DMS153 treated with DMSO at 0.1 percent for 48 hours (cell line): ENCODE measurements at regions not wholly inside any gene's neighbourhood (a gene's known extent, or its start where the extent isn't known, plus 50 kb on each side); places are given as distances from the start of the nearest gene placed in this dataset.
"Not testable (repeated sequence)": the region's sequence is repeated elsewhere in the genome, so short reads cannot be mapped to it uniquely, and the experiment has no call there.

Experiments used
- DNase-seq: peaks from one replicate; lab custom pipeline; 2025; ENCODE audit not compliant: unreplicated experiment; lab: John Stamatoyannopoulos, UW

GRCh38 chr11:115664313-115664712, 160.1 kb upstream of the CADM1 start:
- DNase-seq, result no peak

- no peak for DNase-seq
Observed at GRCh38 chr11:115663790-115664189, 159.6 kb upstream of the CADM1 start.

DNA sequence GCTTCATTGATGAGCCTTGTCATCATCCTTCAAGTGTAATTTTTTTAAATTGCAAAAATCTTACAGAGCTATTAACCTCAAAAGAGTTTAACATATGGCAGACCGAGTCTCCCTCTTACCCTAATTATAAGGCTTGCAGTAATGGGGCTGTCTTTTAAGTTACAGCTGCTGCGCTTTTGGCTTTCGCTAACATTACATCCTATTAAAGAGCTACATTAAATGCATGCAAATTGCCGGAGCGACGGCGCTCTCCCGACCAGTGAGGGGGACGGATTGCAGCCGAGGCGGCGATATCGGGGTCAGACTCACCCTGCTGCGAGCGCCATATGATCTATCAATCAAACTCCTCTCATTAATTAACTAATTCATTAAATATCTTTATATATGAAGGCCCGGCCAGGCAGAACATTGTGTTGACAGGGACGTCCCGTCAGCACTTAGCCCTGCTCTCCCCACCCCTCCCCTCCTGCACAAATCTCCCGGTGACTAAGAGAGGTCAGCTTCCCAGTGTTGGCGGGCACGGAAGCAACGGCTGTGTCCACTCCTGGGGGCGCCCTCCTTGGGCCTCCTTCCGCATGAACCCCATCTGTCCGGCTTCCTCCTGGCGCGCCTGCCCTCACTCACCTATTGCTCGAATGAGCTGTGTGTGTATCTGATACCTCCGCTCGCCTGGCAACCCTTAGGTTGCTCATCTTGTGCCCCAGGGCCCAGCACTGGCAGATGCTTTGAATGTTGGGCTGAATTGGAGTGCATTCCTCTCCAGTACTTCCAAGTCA, 156.0 kb upstream of the CADM1 start:
- no peak for DNase-seq

GRCh38 chr11:115659061-115659963, 155.1 kb upstream of the CADM1 start:
- no peak for DNase-seq

DNA sequence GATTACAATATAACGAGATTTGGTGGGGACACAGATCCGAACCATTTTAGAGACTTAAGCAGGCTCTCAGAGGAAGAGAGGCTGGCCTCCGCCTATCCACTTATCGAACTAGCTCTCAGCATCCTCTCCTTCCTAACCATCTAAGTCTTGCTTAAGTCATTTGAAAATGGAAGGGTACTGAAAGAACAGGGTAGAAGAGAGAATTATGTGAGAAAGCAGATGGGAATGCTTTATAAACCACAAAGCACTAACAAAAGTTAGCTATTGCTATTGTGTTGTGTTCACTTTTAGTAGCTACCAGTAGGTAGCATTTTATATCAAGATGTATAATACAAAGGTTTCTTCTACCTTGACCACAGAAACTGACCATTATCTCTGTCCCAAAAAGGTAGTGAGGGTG, 153.4 kb upstream of the CADM1 start:
- no peak for DNase-seq

- no peak for DNase-seq
Observed at GRCh38 chr11:115656669-115657068, 152.5 kb upstream of the CADM1 start.

DNA sequence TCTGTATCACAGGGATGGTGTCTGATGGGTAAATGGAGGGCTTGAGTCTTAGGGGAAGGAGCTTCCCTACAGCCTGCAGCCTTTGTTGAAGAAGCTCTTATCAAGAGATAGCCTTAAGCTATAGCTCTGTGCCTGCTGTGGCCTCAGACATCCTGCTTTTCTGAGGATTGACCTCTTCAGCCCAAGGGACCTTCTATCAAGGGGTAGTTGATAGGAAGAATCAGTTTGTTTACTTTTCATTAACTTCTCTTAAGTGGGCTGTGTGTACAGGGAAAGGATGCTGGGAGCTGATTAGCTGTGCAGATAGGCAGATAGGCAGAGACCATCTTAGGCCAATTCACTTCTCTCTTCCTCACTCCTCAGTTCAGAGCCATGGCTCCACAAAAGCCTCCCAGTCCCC, 151.8 kb upstream of the CADM1 start:
- DNase-seq, result no peak

DNA sequence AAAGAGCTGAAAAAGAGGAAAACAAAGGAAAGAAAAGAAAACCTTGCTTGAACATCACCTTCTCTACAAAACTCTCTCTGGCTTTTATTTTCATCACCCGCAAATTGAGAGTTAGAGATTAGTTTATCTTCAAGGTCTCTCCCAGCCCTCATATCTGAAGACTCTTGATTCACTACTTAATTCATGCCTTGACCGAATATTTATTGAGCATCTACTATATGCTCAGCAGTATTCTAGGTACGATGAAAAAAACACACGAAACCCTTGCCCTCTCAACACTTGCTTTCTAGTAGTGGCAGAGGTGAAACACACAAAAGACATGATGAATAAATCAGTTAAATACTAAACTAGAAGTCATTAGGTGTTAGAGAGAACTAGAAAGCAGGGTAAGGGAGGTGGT, 150.6 kb upstream of the CADM1 start:
- DNase-seq, result no peak

- no peak for DNase-seq
Observed at GRCh38 chr11:115653926-115654325, 149.7 kb upstream of the CADM1 start.

DNA sequence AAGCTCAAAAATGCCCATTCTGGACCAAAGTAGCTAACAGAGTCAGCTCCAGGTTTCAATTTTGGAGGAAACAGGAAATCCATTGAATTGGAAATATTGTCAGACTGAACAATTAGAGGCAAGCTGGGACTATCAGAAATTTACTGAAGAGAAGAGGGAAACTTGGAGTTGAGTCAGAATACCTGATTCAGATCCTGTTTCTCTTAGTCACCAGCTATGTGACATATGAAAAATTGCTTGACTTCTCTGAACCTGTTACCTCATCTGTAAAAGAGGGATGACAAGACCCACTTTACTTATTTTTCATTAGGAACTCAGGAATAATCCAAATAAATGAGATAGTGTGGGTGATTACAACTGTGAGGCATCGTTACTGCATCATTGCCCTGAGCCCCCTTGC, 148.9 kb upstream of the CADM1 start:
- no peak for DNase-seq

DNA sequence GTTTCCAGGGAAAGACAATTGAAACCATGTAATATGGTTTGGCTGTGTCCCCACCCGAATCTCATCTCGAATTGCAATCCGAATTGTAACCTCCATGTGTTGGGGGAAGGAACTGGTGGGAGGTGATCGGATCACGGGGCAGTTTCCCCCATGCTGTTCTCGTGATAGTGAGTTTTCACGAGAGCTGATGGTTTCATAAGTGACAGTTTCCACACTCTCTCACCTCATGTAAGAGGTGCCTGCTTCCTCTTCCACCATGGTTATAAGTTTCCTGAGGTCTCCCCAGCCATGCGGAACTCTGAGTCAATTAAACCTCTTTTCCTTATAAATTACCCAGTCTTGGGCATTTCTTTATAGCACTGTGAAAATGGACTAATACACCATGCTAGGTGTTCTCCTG, 148.3 kb upstream of the CADM1 start:
- no peak for DNase-seq

- no peak for DNase-seq
Observed at GRCh38 chr11:115652094-115652493, 147.9 kb upstream of the CADM1 start.

DNA sequence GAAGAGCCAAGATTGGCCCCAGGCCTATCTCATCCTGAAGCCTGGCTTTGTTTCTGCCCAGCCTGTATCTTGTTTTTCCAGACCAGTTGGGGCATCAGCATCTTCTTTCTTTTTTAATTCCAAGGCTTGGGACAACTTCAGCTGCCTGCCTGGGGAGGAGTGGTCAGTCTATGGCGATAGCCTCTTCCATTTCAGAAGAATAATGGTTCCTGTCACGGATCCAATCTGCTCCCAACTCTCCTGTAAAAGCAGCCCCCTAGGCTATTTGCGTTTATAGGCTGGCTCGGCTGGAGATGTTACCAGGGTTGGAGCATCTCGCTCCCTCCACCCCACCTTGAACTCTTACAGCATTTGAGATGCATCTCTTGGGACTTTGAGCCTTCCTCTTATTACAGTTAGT, 145.2 kb upstream of the CADM1 start:
- DNase-seq, result no peak

GRCh38 chr11:115645631-115646317, 141.6 kb upstream of the CADM1 start:
- no peak for DNase-seq

GRCh38 chr11:115644856-115645255, 140.6 kb upstream of the CADM1 start:
- DNase-seq, result no peak

DNA sequence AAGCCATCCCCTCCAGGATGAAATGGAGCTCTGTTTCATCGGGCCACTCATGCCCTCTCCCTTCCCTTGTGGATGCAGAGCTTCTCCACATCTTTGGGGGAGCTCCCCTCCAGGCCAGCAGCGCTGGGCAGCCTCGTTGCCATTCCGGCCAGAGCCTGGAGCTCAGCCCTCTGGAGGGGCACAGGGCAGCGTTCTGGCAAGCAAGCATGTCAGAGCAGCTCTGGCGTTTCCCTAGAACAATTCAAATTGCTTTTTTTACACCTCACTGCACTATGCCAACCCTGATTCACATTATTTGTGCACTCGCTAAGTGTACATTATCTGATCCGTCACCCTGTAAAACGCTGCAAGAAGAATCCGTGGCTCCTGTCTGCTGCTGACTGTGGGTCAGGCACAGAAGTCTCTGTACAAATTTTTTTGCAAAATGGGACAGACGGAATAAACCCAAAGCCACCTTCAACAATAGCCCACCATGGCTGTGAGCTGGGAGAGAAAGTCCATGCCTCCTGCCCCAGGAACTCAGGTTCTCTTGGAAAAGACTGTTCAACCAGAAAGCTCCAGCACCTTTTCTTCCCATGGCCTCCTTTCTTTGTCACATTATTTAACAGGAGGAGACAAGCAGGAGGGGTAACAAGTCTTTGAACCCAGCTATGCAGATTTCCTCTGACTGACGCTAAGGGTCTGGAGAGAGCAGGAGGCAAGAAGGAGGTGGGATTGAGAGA, 139.5 kb upstream of the CADM1 start:
- DNase-seq, result no peak

DNA sequence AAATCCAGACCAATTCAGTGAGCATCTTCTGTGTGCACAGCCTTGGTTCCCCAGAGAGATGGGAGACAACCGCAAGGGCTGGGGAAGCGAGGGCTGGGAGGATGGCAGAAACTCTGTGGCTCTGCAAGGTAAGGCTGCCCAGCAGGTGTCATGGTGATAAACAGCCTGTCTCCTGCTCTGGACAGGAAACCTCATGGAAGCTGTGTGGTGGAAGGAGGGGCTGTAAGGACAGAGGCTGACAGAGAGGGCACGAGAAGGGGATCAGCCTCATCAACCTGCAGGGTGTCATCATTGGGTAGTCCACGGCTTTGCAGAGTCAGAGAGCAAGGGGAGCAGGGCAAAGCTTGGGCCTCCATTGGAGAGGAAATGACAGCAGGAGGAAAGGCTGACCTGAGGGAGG, 138.4 kb upstream of the CADM1 start:
- peak; percentile 24 for DNase-seq

DNA sequence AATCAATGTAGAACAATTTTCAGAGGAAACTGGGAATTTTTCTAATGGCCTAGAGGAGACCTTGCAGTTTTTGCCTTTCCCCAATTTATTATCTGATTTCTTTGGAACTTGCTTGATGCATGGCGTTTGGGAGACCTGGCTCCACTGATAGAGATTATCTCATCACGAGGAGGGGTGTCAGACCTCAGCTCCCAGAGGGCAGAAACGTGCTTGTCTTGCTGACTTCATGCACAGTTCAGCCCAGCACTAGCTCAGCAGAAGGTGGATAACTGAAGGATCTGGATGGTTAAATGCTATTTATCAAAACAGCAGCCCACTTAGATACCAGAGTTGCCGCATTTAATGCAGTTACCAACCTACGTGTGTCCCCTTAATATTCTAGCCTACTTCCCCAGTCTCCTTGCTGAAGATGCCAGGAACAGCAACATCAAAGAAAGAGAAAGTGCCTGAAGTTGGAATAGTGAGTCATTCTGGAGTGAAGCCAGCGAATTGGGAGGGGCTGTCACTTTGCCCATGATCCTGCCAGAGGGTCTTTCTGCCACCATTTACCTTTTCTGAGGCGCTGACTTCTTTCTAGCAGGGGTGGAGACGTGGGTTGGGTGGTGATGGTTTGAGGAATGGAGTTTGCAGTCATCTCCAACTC, 133.5 kb upstream of the CADM1 start:
- DNase-seq, result no peak

DNA sequence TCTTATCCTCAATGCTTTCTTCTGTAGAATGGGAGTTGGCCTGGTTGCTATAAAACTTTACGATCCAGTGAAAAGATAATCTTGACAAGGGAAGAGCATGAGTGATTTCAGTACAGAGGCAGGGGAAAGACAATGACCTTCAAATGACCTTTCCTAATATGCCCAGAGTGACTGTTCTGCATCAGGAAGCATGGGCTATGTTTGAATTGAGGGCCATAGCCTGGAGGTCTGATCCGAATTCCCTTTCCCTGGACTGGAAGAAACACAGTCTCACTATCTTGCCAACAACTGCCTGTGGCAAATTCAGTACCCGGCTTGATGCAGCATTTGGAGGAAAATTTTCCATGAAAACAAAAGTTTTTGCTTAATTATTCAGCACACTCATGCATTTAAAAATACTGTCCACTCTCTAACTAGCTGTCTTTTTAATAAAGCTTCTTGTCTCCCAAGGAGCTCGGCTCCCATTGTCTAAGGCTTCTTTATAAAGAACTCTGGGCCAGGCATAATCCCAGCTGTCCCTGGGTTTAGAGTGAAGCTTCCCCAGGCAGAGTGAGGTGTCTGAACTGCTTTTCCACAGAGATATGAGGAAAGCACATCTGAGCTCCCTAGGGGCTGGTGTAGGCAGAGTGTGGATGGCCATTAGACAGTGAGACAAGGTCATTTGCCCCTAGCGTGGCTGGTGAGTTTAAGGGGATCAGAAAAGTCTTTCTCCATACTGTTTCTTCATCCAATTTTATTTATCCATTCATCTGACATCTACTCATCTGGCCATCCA, 132.7 kb upstream of the CADM1 start:
- no peak for DNase-seq

DNA sequence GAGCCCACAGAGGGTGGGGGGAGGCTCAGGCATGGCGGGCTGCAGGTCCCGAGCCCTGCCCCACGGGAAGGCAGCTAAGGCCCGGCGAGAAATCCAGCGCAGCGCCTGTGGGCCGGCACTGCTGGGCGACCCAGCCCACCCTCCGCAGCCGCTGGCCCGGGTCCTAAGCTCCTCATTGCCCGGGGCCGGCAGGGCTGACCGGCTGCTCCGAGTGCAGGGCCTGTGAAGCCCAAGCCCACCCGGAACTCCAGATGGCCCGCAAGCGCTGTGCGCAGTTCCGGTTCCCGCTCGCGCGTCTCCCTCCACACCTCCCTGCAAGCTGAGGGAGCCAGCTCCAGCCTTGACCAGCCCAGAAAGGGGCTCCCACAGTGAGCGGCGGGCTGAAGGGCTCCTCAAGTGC, 129.8 kb upstream of the CADM1 start:
- DNase-seq, result not testable (repeated sequence)
